Adipocyte (in vitro differentiated cells): ENCODE measurements at regions not wholly inside any gene's neighbourhood (a gene's known extent, or its start where the extent isn't known, plus 50 kb on each side); places are given as distances from the start of the nearest gene placed in this dataset.

Experiments used
- DNase-seq: peaks from one replicate; pipeline ENCODE4 v3.0.0-alpha.2; 2015; ENCODE audit warnings: low read depth
- H3K27me3 ChIP-seq: replicated peaks from 2 replicates; pipeline ENCODE4 v1.7.0; 2013; ENCODE audit warnings: mild to moderate bottlenecking, low read length, moderate library complexity; ENCODE audit not compliant: control insufficient read depth, insufficient read depth
- H3K36me3 ChIP-seq: 2 replicates; pipeline ENCODE4 v1.7.0; 2013; ENCODE audit warnings: low read length, mild to moderate bottlenecking, moderate library complexity; ENCODE audit not compliant: control insufficient read depth, insufficient read depth, severe bottlenecking
- H3K4me1 ChIP-seq: 2 replicates; pipeline ENCODE4 v1.7.0; 2013; ENCODE audit warnings: mild to moderate bottlenecking, low read length, moderate library complexity; ENCODE audit not compliant: control insufficient read depth, insufficient read depth
- H3K4me3 ChIP-seq: 2 replicates; pipeline ENCODE4 v1.7.0; 2013; ENCODE audit warnings: mild to moderate bottlenecking, low read length, moderate library complexity
- H3K9ac ChIP-seq: 2 replicates; pipeline ENCODE4 v1.7.0; 2013; ENCODE audit warnings: mild to moderate bottlenecking, low read length, moderate library complexity
- H3K9me3 ChIP-seq: 2 replicates; pipeline ENCODE4 v1.7.0; 2013; ENCODE audit warnings: mild to moderate bottlenecking, low read length, moderate library complexity; ENCODE audit not compliant: control insufficient read depth

GRCh38 chr5:56499901-56500300 is 266.8 kb upstream of the ANKRD55 start:
- H3K9ac ChIP-seq: no peak overlapping the region
- H3K9me3 ChIP-seq: peaks cover 8% of the 10 kb centered on the region
- DNase-seq: no peak
- no peak overlapping the region for H3K4me3 ChIP-seq
- H3K36me3 ChIP-seq: no peaks in the 10 kb centered on the region
- peaks cover 3% of the 10 kb centered on the region for H3K27me3 ChIP-seq
- H3K4me1 ChIP-seq: peaks cover under 1% of the 10 kb centered on the region

GRCh38 chr5:56499491-56499890 is 266.4 kb upstream of the ANKRD55 start:
- Histone ChIP-seq H3K27me3 (peaks cover 3% of the 10 kb centered on the region), H3K9me3 (peaks cover 8% of the 10 kb centered on the region), H3K36me3 (no peaks in the 10 kb centered on the region), H3K4me1 (peaks cover 4% of the 10 kb centered on the region), H3K9ac (no peak overlapping the region), H3K4me3 (no peak overlapping the region)
- no peak for DNase-seq

GRCh38 chr5:56498759-56499395 is 265.7 kb upstream of the ANKRD55 start:
- no peaks in the 10 kb centered on the region for H3K36me3 ChIP-seq
- no peaks in the 10 kb centered on the region for H3K27me3 ChIP-seq
- no peak overlapping the region for H3K4me3 ChIP-seq
- DNase-seq: no peak
- H3K4me1 ChIP-seq: peaks cover 10% of the 10 kb centered on the region
- no peak overlapping the region for H3K9ac ChIP-seq
- peaks cover 3% of the 10 kb centered on the region for H3K9me3 ChIP-seq

- Histone ChIP-seq H3K27me3 (peaks cover 4% of the 10 kb centered on the region), H3K9me3 (no peaks in the 10 kb centered on the region), H3K4me1 (peaks cover 14% of the 10 kb centered on the region), H3K9ac (no peak overlapping the region), H3K36me3 (no peaks in the 10 kb centered on the region), H3K4me3 (no peak overlapping the region)
- no peak for DNase-seq
Measured at GRCh38 chr5:56496581-56497063, 263.5 kb upstream of the ANKRD55 start.

GRCh38 chr5:56494300-56494731 is 261.2 kb upstream of the ANKRD55 start:
- no peak for DNase-seq
- Histone ChIP-seq H3K9me3 (no peaks in the 10 kb centered on the region), H3K9ac (no peak overlapping the region), H3K36me3 (no peaks in the 10 kb centered on the region), H3K27me3 (peaks cover 19% of the 10 kb centered on the region), H3K4me3 (no peak overlapping the region), H3K4me1 (peaks cover 14% of the 10 kb centered on the region)

GRCh38 chr5:56493766-56494165 is 260.6 kb upstream of the ANKRD55 start:
- no peak overlapping the region for H3K9ac ChIP-seq
- no peak for DNase-seq
- peaks cover 14% of the 10 kb centered on the region for H3K4me1 ChIP-seq

GRCh38 chr5:56493308-56493707 is 260.2 kb upstream of the ANKRD55 start:
- H3K4me1 ChIP-seq: peaks cover 14% of the 10 kb centered on the region
- H3K9me3 ChIP-seq: no peaks in the 10 kb centered on the region
- no peak for DNase-seq
- no peak overlapping the region for H3K9ac ChIP-seq
- no peaks in the 10 kb centered on the region for H3K36me3 ChIP-seq
- no peak overlapping the region for H3K4me3 ChIP-seq
- peaks cover 19% of the 10 kb centered on the region for H3K27me3 ChIP-seq

More at GRCh38 chr5:56493766-56494165, 260.6 kb upstream of the ANKRD55 start:
- H3K4me3 ChIP-seq: no peak overlapping the region
- no peaks in the 10 kb centered on the region for H3K36me3 ChIP-seq
- H3K9me3 ChIP-seq: no peaks in the 10 kb centered on the region
- peaks cover 19% of the 10 kb centered on the region for H3K27me3 ChIP-seq

GRCh38 chr5:56492812-56493211 is 259.7 kb upstream of the ANKRD55 start:
- H3K4me1 ChIP-seq: peaks cover 14% of the 10 kb centered on the region
- H3K4me3 ChIP-seq: no peak overlapping the region
- peaks cover 19% of the 10 kb centered on the region for H3K27me3 ChIP-seq
- H3K36me3 ChIP-seq: no peaks in the 10 kb centered on the region
- no peaks in the 10 kb centered on the region for H3K9me3 ChIP-seq
- H3K9ac ChIP-seq: no peak overlapping the region
- DNase-seq: no peak

- Histone ChIP-seq H3K36me3 (no peaks in the 10 kb centered on the region), H3K9ac (no peak overlapping the region), H3K4me1 (peaks cover 14% of the 10 kb centered on the region), H3K9me3 (peaks cover 12% of the 10 kb centered on the region), H3K4me3 (no peak overlapping the region), H3K27me3 (peaks cover 19% of the 10 kb centered on the region)
- no peak for DNase-seq
Measured at GRCh38 chr5:56490971-56491468, 257.9 kb upstream of the ANKRD55 start.

- Histone ChIP-seq H3K9ac (no peak overlapping the region), H3K27me3 (peaks cover 19% of the 10 kb centered on the region), H3K36me3 (no peaks in the 10 kb centered on the region), H3K4me1 (peaks cover 8% of the 10 kb centered on the region), H3K4me3 (no peak overlapping the region), H3K9me3 (peaks cover 12% of the 10 kb centered on the region)
- no peak for DNase-seq
Measured at GRCh38 chr5:56489272-56489671, 256.1 kb upstream of the ANKRD55 start.

GRCh38 chr5:56487528-56488115 is 254.5 kb upstream of the ANKRD55 start:
- Histone ChIP-seq H3K9me3 (peaks cover 12% of the 10 kb centered on the region), H3K27me3 (peaks cover 19% of the 10 kb centered on the region), H3K36me3 (no peaks in the 10 kb centered on the region), H3K9ac (no peak overlapping the region), H3K4me3 (no peak overlapping the region), H3K4me1 (no peaks in the 10 kb centered on the region)
- DNase-seq: no peak
